ENCODE measurements at regions not wholly inside any gene's neighbourhood (a gene's known extent, or its start where the extent isn't known, plus 50 kb on each side); places are given as distances from the start of the nearest gene placed in this dataset.

- FAIRE-seq, result no peak
Observed at GRCh38 chr16:82421851-82422250, 204.9 kb upstream of the CDH13 start.

GRCh38 chr16:82419332-82419731 is 207.4 kb upstream of the CDH13 start:
- FAIRE-seq, result no peak

More at GRCh38 chr16:82421851-82422250, 204.9 kb upstream of the CDH13 start:
- DNase-seq (ENCODE audit: extremely low spot score, insufficient read length, low read depth), result no peak

GRCh38 chr16:82414476-82414875 is 212.3 kb upstream of the CDH13 start:
- FAIRE-seq (no peak), DNase-seq (ENCODE audit: extremely low spot score, insufficient read length, low read depth) (no peak)

More at GRCh38 chr16:82419332-82419731, 207.4 kb upstream of the CDH13 start:
- DNase-seq (ENCODE audit: extremely low spot score, insufficient read length, low read depth), result no peak

GRCh38 chr16:82412770-82413169 is 214.0 kb upstream of the CDH13 start:
- FAIRE-seq (no peak), DNase-seq (ENCODE audit: extremely low spot score, insufficient read length, low read depth) (no peak)

GRCh38 chr16:82405736-82406135 is 221.0 kb upstream of the CDH13 start:
- DNase-seq (ENCODE audit: extremely low spot score, insufficient read length, low read depth) (no peak), FAIRE-seq (no peak)

- DNase-seq (ENCODE audit: extremely low spot score, insufficient read length, low read depth) (no peak), FAIRE-seq (no peak)
Observed at GRCh38 chr16:82404586-82405315, 222.0 kb upstream of the CDH13 start.

- FAIRE-seq (no peak), DNase-seq (ENCODE audit: extremely low spot score, insufficient read length, low read depth) (no peak)
Observed at GRCh38 chr16:82402665-82403218, 224.0 kb upstream of the CDH13 start.

- FAIRE-seq, result no peak
- no peak for DNase-seq (ENCODE audit: extremely low spot score, insufficient read length, low read depth)
Observed at GRCh38 chr16:82400046-82400445, 226.7 kb upstream of the CDH13 start.

- FAIRE-seq, result no peak
- no peak for DNase-seq (ENCODE audit: extremely low spot score, insufficient read length, low read depth)
Observed at GRCh38 chr16:82396509-82396908, 226.5 kb upstream of the MPHOSPH6 start.

- no peak for DNase-seq (ENCODE audit: extremely low spot score, insufficient read length, low read depth)
- FAIRE-seq, result no peak
Observed at GRCh38 chr16:82395212-82395611, 225.2 kb upstream of the MPHOSPH6 start.

GRCh38 chr16:82391690-82392089 is 221.7 kb upstream of the MPHOSPH6 start:
- DNase-seq (ENCODE audit: extremely low spot score, insufficient read length, low read depth) (no peak), FAIRE-seq (no peak)

GRCh38 chr16:82389956-82390650 is 220.1 kb upstream of the MPHOSPH6 start:
- FAIRE-seq (no peak), DNase-seq (ENCODE audit: extremely low spot score, insufficient read length, low read depth) (no peak)

GRCh38 chr16:82386761-82387160 is 216.7 kb upstream of the MPHOSPH6 start:
- FAIRE-seq (no peak), DNase-seq (ENCODE audit: extremely low spot score, insufficient read length, low read depth) (no peak)

- FAIRE-seq (no peak), DNase-seq (ENCODE audit: extremely low spot score, insufficient read length, low read depth) (no peak)
Observed at GRCh38 chr16:82384949-82385348, 214.9 kb upstream of the MPHOSPH6 start.

- DNase-seq (ENCODE audit: extremely low spot score, insufficient read length, low read depth) (no peak), FAIRE-seq (no peak)
Observed at GRCh38 chr16:82384017-82384416, 214.0 kb upstream of the MPHOSPH6 start.

- DNase-seq (ENCODE audit: extremely low spot score, insufficient read length, low read depth), result no peak
- no peak for FAIRE-seq
Observed at GRCh38 chr16:82382521-82382920, 212.5 kb upstream of the MPHOSPH6 start.

- no peak for FAIRE-seq
- DNase-seq (ENCODE audit: extremely low spot score, insufficient read length, low read depth), result no peak
Observed at GRCh38 chr16:82379551-82379950, 209.5 kb upstream of the MPHOSPH6 start.

- no peak for FAIRE-seq
Observed at GRCh38 chr16:82373976-82374375, 204.0 kb upstream of the MPHOSPH6 start.

GRCh38 chr16:82370282-82370681 is 200.3 kb upstream of the MPHOSPH6 start:
- no peak for FAIRE-seq

More at GRCh38 chr16:82373976-82374375, 204.0 kb upstream of the MPHOSPH6 start:
- no peak for DNase-seq (ENCODE audit: extremely low spot score, insufficient read length, low read depth)

GRCh38 chr16:82368041-82368440 is 198.0 kb upstream of the MPHOSPH6 start:
- FAIRE-seq (no peak), DNase-seq (ENCODE audit: extremely low spot score, insufficient read length, low read depth) (no peak)

More at GRCh38 chr16:82370282-82370681, 200.3 kb upstream of the MPHOSPH6 start:
- DNase-seq (ENCODE audit: extremely low spot score, insufficient read length, low read depth), result no peak

GRCh38 chr16:82366462-82366861 is 196.4 kb upstream of the MPHOSPH6 start:
- no peak for FAIRE-seq
- DNase-seq (ENCODE audit: extremely low spot score, insufficient read length, low read depth), result no peak
